ENCODE measurements at regions not wholly inside any gene's neighbourhood (a gene's known extent, or its start where the extent isn't known, plus 50 kb on each side); places are given as distances from the start of the nearest gene placed in this dataset.

GRCh38 chr4:184959309-184959708 lies 59.0 kb upstream of the HELT start:
- no peak overlapping the region for H2BK120ac ChIP-seq (ENCODE audit: low read depth, low read length)
- no peak overlapping the region for H4K8ac ChIP-seq (ENCODE audit: low read depth, low read length)
- H3K4me1 ChIP-seq (ENCODE audit: control insufficient read depth in 2 of 2, insufficient read depth in 1 of 2, low read depth in 1 of 2, low read length in 2 of 2) = peaks cover 6 to 9% of the 10 kb centered on the region in 2 donors
- no peaks in the 10 kb centered on the region for H3K9me3 ChIP-seq (replicated peaks in 1 of 2; ENCODE audit: control insufficient read depth in 2 of 2, insufficient read depth in 1 of 2, low read depth in 1 of 2, low read length in 2 of 2)
- no peaks in the 10 kb centered on the region for H3K79me1 ChIP-seq (ENCODE audit: low read depth, low read length)
- no peak overlapping the region for H3K14ac ChIP-seq (ENCODE audit: low read length)
- no peaks in the 10 kb centered on the region for H3K36me3 ChIP-seq (replicated peaks in 1 of 2; ENCODE audit: control insufficient read depth in 2 of 2, insufficient read depth in 2 of 2, low read length in 2 of 2)
- no peaks in the 10 kb centered on the region for H3K27me3 ChIP-seq (ENCODE audit: control insufficient read depth in 3 of 3, insufficient read depth in 3 of 3, low read depth in 1 of 3, low read length in 3 of 3)
- H2BK15ac ChIP-seq (ENCODE audit: low read length) = no peak overlapping the region
- no peak overlapping the region for H2AK5ac ChIP-seq (ENCODE audit: low read depth, low read length)
- H3K18ac ChIP-seq (ENCODE audit: low read length) = no peak overlapping the region
- H2BK12ac ChIP-seq (ENCODE audit: low read length) = no peak overlapping the region
- no peak overlapping the region for H3K4me2 ChIP-seq (ENCODE audit: insufficient read depth, low read length, poor library complexity, severe bottlenecking)
- peak overlapping the region in 1 of 2 donors; percentile 54 for H3K4me3 ChIP-seq (ENCODE audit: low read length in 2 of 2)
- no peak for DNase-seq (ENCODE audit: low spot score)
- H4K91ac ChIP-seq (ENCODE audit: low read depth, low read length, poor library complexity) = no peak overlapping the region
- no peak overlapping the region for H3K4ac ChIP-seq (ENCODE audit: low read length)
- H3K27ac ChIP-seq (replicated peaks; ENCODE audit: low read length) = no peak overlapping the region
- H3K23ac ChIP-seq (ENCODE audit: low read depth, low read length, poor library complexity) = no peak overlapping the region
- no peak overlapping the region for H3K9ac ChIP-seq (ENCODE audit: low read depth, low read length, poor library complexity)
- WGBS, 2 donors (ENCODE audit: extremely low coverage in 2 of 2, insufficient read length in 2 of 2, insufficient replicate concordance in 1 of 2) = no CpG with 5 or more reads among the region's 10 CpGs
- H2BK5ac ChIP-seq (ENCODE audit: low read length) = peak overlapping the region; percentile 57
- no peak overlapping the region for H2AFZ ChIP-seq (ENCODE audit: low read length)

- H3K9me3 ChIP-seq (replicated peaks in 1 of 2; ENCODE audit: control insufficient read depth in 2 of 2, insufficient read depth in 1 of 2, low read depth in 1 of 2, low read length in 2 of 2) = no peaks in the 10 kb centered on the region
- no peak overlapping the region for H2AK5ac ChIP-seq (ENCODE audit: low read depth, low read length)
- no peak for DNase-seq (ENCODE audit: low spot score)
- H3K27me3 ChIP-seq (ENCODE audit: control insufficient read depth in 3 of 3, insufficient read depth in 3 of 3, low read depth in 1 of 3, low read length in 3 of 3) = no peaks in the 10 kb centered on the region
- no peak overlapping the region for H3K23ac ChIP-seq (ENCODE audit: low read depth, low read length, poor library complexity)
- no peak overlapping the region for H2AFZ ChIP-seq (ENCODE audit: low read length)
- H3K4me2 ChIP-seq (ENCODE audit: insufficient read depth, low read length, poor library complexity, severe bottlenecking) = no peak overlapping the region
- no peak overlapping the region for H2BK120ac ChIP-seq (ENCODE audit: low read depth, low read length)
- no peak overlapping the region for H2BK5ac ChIP-seq (ENCODE audit: low read length)
- no peak overlapping the region for H2BK12ac ChIP-seq (ENCODE audit: low read length)
- no CpG with 5 or more reads among the region's 12 CpGs for WGBS, 2 donors (ENCODE audit: extremely low coverage in 2 of 2, insufficient read length in 2 of 2, insufficient replicate concordance in 1 of 2)
- no peak overlapping the region for H3K14ac ChIP-seq (ENCODE audit: low read length)
- no peak overlapping the region for H4K91ac ChIP-seq (ENCODE audit: low read depth, low read length, poor library complexity)
- no peak overlapping the region for H2BK15ac ChIP-seq (ENCODE audit: low read length)
- no peaks in the 10 kb centered on the region for H3K79me1 ChIP-seq (ENCODE audit: low read depth, low read length)
- no peak overlapping the region for H4K8ac ChIP-seq (ENCODE audit: low read depth, low read length)
- H3K4ac ChIP-seq (ENCODE audit: low read length) = no peak overlapping the region
- peaks cover 6 to 7% of the 10 kb centered on the region in 2 donors for H3K4me1 ChIP-seq (ENCODE audit: control insufficient read depth in 2 of 2, insufficient read depth in 1 of 2, low read depth in 1 of 2, low read length in 2 of 2)
- H3K36me3 ChIP-seq (replicated peaks in 1 of 2; ENCODE audit: control insufficient read depth in 2 of 2, insufficient read depth in 2 of 2, low read length in 2 of 2) = no peaks in the 10 kb centered on the region
- no peak overlapping the region for H3K18ac ChIP-seq (ENCODE audit: low read length)
- no peak overlapping the region for H3K9ac ChIP-seq (ENCODE audit: low read depth, low read length, poor library complexity)
- H3K4me3 ChIP-seq (ENCODE audit: low read length in 2 of 2) = no peak overlapping the region
- no peak overlapping the region for H3K27ac ChIP-seq (replicated peaks; ENCODE audit: low read length)
These were observed 58.5 kb upstream of the HELT start for GRCh38 chr4:184959786-184960185.

DNA sequence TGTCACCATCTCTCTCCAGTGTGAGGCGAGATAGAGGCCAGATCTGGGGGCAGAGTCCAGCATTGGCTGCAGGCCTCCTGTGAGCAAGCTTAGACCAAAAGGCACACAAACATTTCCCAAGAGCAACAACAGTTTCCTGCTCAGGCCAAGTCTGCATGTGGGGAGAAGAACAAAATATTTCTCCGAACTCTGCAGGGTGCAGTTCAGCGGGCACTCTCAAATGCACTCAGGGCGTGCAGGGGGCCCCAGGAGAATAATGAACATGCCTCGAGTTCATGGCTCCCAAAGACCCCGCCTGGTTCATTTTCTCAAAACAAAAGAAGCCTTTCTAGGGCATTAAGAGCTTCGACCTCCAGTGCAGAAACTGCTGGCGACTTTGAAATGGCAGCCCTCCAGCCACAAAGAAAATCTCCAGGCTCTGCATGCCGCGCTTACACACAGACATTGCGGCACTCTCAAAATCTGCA lies 57.8 kb upstream of the HELT start:
- no peak overlapping the region for H4K8ac ChIP-seq (ENCODE audit: low read depth, low read length)
- no peak overlapping the region for H2BK120ac ChIP-seq (ENCODE audit: low read depth, low read length)
- no peak overlapping the region for H3K4me2 ChIP-seq (ENCODE audit: insufficient read depth, low read length, poor library complexity, severe bottlenecking)
- no peak overlapping the region for H2BK5ac ChIP-seq (ENCODE audit: low read length)
- no peak overlapping the region for H3K23ac ChIP-seq (ENCODE audit: low read depth, low read length, poor library complexity)
- no peaks in the 10 kb centered on the region for H3K79me1 ChIP-seq (ENCODE audit: low read depth, low read length)
- no peak overlapping the region for H2BK12ac ChIP-seq (ENCODE audit: low read length)
- no peaks in the 10 kb centered on the region for H3K36me3 ChIP-seq (replicated peaks in 1 of 2; ENCODE audit: control insufficient read depth in 2 of 2, insufficient read depth in 2 of 2, low read length in 2 of 2)
- no peak overlapping the region for H2BK15ac ChIP-seq (ENCODE audit: low read length)
- H3K9ac ChIP-seq (ENCODE audit: low read depth, low read length, poor library complexity) = no peak overlapping the region
- no peak for DNase-seq (ENCODE audit: low spot score)
- no peak overlapping the region for H3K27ac ChIP-seq (replicated peaks; ENCODE audit: low read length)
- no peak overlapping the region for H3K4ac ChIP-seq (ENCODE audit: low read length)
- H3K18ac ChIP-seq (ENCODE audit: low read length) = no peak overlapping the region
- no peak overlapping the region for H4K91ac ChIP-seq (ENCODE audit: low read depth, low read length, poor library complexity)
- H3K4me1 ChIP-seq (ENCODE audit: control insufficient read depth in 2 of 2, insufficient read depth in 1 of 2, low read depth in 1 of 2, low read length in 2 of 2) = peaks cover 6 to 7% of the 10 kb centered on the region in 2 donors
- no peaks in the 10 kb centered on the region for H3K27me3 ChIP-seq (ENCODE audit: control insufficient read depth in 3 of 3, insufficient read depth in 3 of 3, low read depth in 1 of 3, low read length in 3 of 3)
- H3K4me3 ChIP-seq (ENCODE audit: low read length in 2 of 2) = no peak overlapping the region
- no peaks in the 10 kb centered on the region for H3K9me3 ChIP-seq (replicated peaks in 1 of 2; ENCODE audit: control insufficient read depth in 2 of 2, insufficient read depth in 1 of 2, low read depth in 1 of 2, low read length in 2 of 2)
- peak overlapping the region; percentile 80 for H2AFZ ChIP-seq (ENCODE audit: low read length)
- H2AK5ac ChIP-seq (ENCODE audit: low read depth, low read length) = no peak overlapping the region
- no CpG with 5 or more reads among the region's 11 CpGs for WGBS, 2 donors (ENCODE audit: extremely low coverage in 2 of 2, insufficient read length in 2 of 2, insufficient replicate concordance in 1 of 2)
- no peak overlapping the region for H3K14ac ChIP-seq (ENCODE audit: low read length)

DNA sequence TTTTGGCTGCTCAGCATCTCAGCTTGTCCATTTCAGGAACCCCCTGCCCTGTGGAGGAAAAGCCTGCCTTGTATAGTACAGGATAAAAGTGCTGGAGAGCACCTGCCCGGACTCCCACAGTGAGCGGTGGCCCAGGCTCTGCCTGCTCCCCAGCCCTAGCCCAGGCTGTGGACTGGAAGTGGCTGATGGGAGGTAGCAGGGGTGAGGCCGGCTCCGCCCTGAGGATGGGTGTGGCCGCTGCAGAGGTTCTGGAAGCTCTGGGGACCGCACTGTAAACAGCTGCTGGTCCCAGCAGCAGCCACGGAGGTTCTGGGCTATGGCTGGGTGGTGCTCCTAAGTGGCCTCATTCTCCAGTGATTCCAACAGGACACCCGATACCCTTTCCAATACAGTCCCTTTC lies 56.6 kb upstream of the HELT start:
- Histone ChIP-seq H4K8ac (ENCODE audit: low read depth, low read length) (no peak overlapping the region), H3K27ac (replicated peaks; ENCODE audit: low read length) (no peak overlapping the region), H3K27me3 (ENCODE audit: control insufficient read depth in 3 of 3, insufficient read depth in 3 of 3, low read depth in 1 of 3, low read length in 3 of 3) (no peaks in the 10 kb centered on the region), H2AFZ (ENCODE audit: low read length) (no peak overlapping the region), H3K9me3 (replicated peaks in 1 of 2; ENCODE audit: control insufficient read depth in 2 of 2, insufficient read depth in 1 of 2, low read depth in 1 of 2, low read length in 2 of 2) (no peaks in the 10 kb centered on the region), H3K36me3 (replicated peaks in 1 of 2; ENCODE audit: control insufficient read depth in 2 of 2, insufficient read depth in 2 of 2, low read length in 2 of 2) (no peaks in the 10 kb centered on the region), H2BK5ac (ENCODE audit: low read length) (no peak overlapping the region), H3K4me2 (ENCODE audit: insufficient read depth, low read length, poor library complexity, severe bottlenecking) (no peak overlapping the region), H2BK120ac (ENCODE audit: low read depth, low read length) (no peak overlapping the region), H2AK5ac (ENCODE audit: low read depth, low read length) (peak overlapping the region; percentile 68), H3K4me1 (ENCODE audit: control insufficient read depth in 2 of 2, insufficient read depth in 1 of 2, low read depth in 1 of 2, low read length in 2 of 2) (peaks cover 6 to 7% of the 10 kb centered on the region in 2 donors), H3K4ac (ENCODE audit: low read length) (no peak overlapping the region), H4K91ac (ENCODE audit: low read depth, low read length, poor library complexity) (no peak overlapping the region), H3K23ac (ENCODE audit: low read depth, low read length, poor library complexity) (no peak overlapping the region), H3K79me1 (ENCODE audit: low read depth, low read length) (no peaks in the 10 kb centered on the region), H2BK12ac (ENCODE audit: low read length) (no peak overlapping the region), H2BK15ac (ENCODE audit: low read length) (no peak overlapping the region), H3K4me3 (ENCODE audit: low read length in 2 of 2) (no peak overlapping the region), H3K14ac (ENCODE audit: low read length) (no peak overlapping the region), H3K18ac (ENCODE audit: low read length) (peak overlapping the region; percentile 19), H3K9ac (ENCODE audit: low read depth, low read length, poor library complexity) (no peak overlapping the region)
- WGBS, 2 donors (ENCODE audit: extremely low coverage in 2 of 2, insufficient read length in 2 of 2, insufficient replicate concordance in 1 of 2) = no CpG with 5 or more reads among the region's 8 CpGs
- DNase-seq (ENCODE audit: low spot score) = no peak

Data from neuronal stem cell (in vitro differentiated cells).